Aorta (tissue), 5 donors: ENCODE measurements at regions not wholly inside any gene's neighbourhood (a gene's known extent, or its start where the extent isn't known, plus 50 kb on each side); places are given as distances from the start of the nearest gene placed in this dataset.
"Not testable (repeated sequence)": the region's sequence is repeated elsewhere in the genome, so short reads cannot be mapped to it uniquely, and the experiment has no call there.

Source experiments
- ATAC-seq: fragments of 200-7000 bp; cut with Tn5 transposase; one replicate; pipeline ENCODE4 v1.9.1; 2022; ENCODE audit warnings: moderate library complexity; ENCODE audit not compliant: low FRiP score
- DNase-seq, 2 donors: peaks; one replicate each; pipeline ENCODE4 v3.0.0-alpha.2; 2020
- H3K27ac ChIP-seq, 2 donors: one replicate each; pipeline ENCODE4 v1.5.1; 2013; ENCODE audit warnings: low read length in 2 of 2, mild to moderate bottlenecking in 2 of 2, moderate library complexity in 2 of 2, control low read depth in 1 of 2, inconsistent platforms in 1 of 2, low read depth in 1 of 2
- H3K27me3 ChIP-seq, 2 donors: one replicate each; pipeline ENCODE4 v1.6.1; 2013; ENCODE audit warnings: control low read depth in 1 of 2, low read length in 1 of 2, mild to moderate bottlenecking in 1 of 2, moderate library complexity in 1 of 2; ENCODE audit not compliant: insufficient read depth in 2 of 2, control insufficient read depth in 1 of 2
- H3K36me3 ChIP-seq, 2 donors: one replicate each; pipeline ENCODE4 v1.6.1; 2013; ENCODE audit warnings: control low read depth in 1 of 2, low read length in 1 of 2, mild to moderate bottlenecking in 1 of 2; ENCODE audit not compliant: insufficient read depth in 2 of 2, control insufficient read depth in 1 of 2
- H3K4me1 ChIP-seq, 2 donors: one replicate each; pipeline ENCODE4 v1.6.1; 2013; ENCODE audit warnings: low read length in 2 of 2, control low read depth in 1 of 2, mild to moderate bottlenecking in 1 of 2, moderate library complexity in 1 of 2; ENCODE audit not compliant: insufficient read depth in 2 of 2, control insufficient read depth in 1 of 2
- H3K4me3 ChIP-seq, 2 donors: one replicate each; pipeline ENCODE4 v1.5.1; 2013; ENCODE audit warnings: low read length in 2 of 2, control low read depth in 1 of 2, mild to moderate bottlenecking in 1 of 2
- H3K9me3 ChIP-seq: one replicate; pipeline ENCODE4 v1.6.1; 2013; ENCODE audit warnings: mild to moderate bottlenecking, low read length; ENCODE audit not compliant: control insufficient read depth
- WGBS, 2 donors: extraction: QIAGEN DNeasy Blood & Tissue Kit; methylation state at CpG; one replicate each; pipeline ENCODE4 v1.1.7; 2013; 5-methylcytosine and 5-hydroxymethylcytosine counted together
- intact Hi-C, 2 donors: fragments of 100-400 bp; cut with DNase I; formaldehyde crosslinking; loops; one replicate each; pipeline versions ENCODE4 v1.14.2 to v1.15.0; 2022
- donor health status: healthy with polysubstance abuse.
- donor health status: Bipolar disorder and iron deficiency.
- donor health status: DM: no; HTN: no; CAD: no.
- donor health status: DM: no; HTN: no; CAD: no.
- donor health status: DM: yes; HTN: yes; CAD: no.

GRCh38 chr1:103273106-103273505 lies 164.8 kb upstream of the COL11A1 start:
- Histone ChIP-seq H3K36me3 (no peaks in the 10 kb centered on the region), H3K4me1 (no peaks in the 10 kb centered on the region), H3K27me3 (no peaks in the 10 kb centered on the region), H3K27ac (no peak overlapping the region), H3K4me3 (no peak overlapping the region), H3K9me3 (no peaks in the 10 kb centered on the region)
- WGBS, 2 donors: 65 to 66% methylated on average over 3 of the region's 3 CpGs
- no peak for DNase-seq
- intact Hi-C loops: no loop called here
- no peak for ATAC-seq

DNA sequence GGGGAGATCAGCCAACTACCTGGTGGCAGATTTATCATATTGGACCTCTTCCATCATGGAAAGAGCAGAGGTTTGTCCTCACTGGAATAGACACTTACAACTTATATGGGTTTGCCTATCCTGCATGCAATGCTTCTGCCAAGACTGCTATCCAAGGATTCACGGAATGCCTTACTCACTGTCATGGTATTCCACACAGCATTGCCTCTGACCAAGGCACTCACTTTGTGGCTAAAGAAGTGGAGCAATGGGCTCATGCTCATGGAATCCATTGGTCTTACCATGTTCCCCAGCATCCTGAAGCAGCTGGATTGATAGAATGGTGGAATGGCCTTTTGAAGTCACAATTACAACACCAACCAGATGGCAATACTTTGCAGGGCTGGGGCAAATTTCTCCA lies 163.1 kb upstream of the COL11A1 start:
- H3K9me3 ChIP-seq, DNase-seq, H3K27me3 ChIP-seq, intact Hi-C loops, H3K4me3 ChIP-seq, ATAC-seq, H3K4me1 ChIP-seq, H3K36me3 ChIP-seq, H3K27ac ChIP-seq: not testable (repeated sequence)
- 95 to 97% methylated on average over 1 of the region's 1 CpG for WGBS, 2 donors

- no peak overlapping the region for H3K27ac ChIP-seq
- 94 to 95% methylated on average over 1 of the region's 1 CpG for WGBS, 2 donors
- no peaks in the 10 kb centered on the region for H3K36me3 ChIP-seq
- ATAC-seq (no peak), DNase-seq (no peak)
- intact Hi-C loops: no loop called here
- no peaks in the 10 kb centered on the region for H3K9me3 ChIP-seq
- no peak overlapping the region for H3K4me3 ChIP-seq
- no peaks in the 10 kb centered on the region for H3K4me1 ChIP-seq
- no peaks in the 10 kb centered on the region for H3K27me3 ChIP-seq
Observed at GRCh38 chr1:103267893-103268292, 159.6 kb upstream of the COL11A1 start.

DNA sequence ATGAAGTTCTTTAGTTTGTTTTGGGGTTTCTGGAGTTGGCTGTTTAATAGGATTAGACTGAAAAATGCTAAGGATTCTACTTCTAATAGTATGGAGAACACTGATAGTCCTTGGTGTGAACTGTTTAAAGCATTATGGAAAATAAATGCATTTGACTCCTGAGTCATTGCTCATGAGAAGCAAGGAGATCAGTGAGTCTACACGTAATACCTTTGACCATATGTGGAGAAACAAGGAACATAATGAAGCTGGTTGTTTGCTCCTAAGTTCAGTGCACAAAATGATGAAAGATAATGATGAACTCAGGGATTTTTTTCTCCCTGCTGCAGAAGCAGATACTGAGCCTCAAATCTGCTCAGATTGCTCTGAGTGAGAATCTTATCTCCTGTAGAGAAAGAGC lies 158.9 kb upstream of the COL11A1 start:
- no peaks in the 10 kb centered on the region for H3K4me1 ChIP-seq
- no peak overlapping the region for H3K4me3 ChIP-seq
- no peak overlapping the region for H3K27ac ChIP-seq
- no peaks in the 10 kb centered on the region for H3K36me3 ChIP-seq
- no peak for DNase-seq
- H3K27me3 ChIP-seq: no peaks in the 10 kb centered on the region
- H3K9me3 ChIP-seq: no peaks in the 10 kb centered on the region
- intact Hi-C loops: no loop called here
- ATAC-seq: no peak
- WGBS, 2 donors: 64 to 80% methylated on average over 1 of the region's 1 CpG

DNA sequence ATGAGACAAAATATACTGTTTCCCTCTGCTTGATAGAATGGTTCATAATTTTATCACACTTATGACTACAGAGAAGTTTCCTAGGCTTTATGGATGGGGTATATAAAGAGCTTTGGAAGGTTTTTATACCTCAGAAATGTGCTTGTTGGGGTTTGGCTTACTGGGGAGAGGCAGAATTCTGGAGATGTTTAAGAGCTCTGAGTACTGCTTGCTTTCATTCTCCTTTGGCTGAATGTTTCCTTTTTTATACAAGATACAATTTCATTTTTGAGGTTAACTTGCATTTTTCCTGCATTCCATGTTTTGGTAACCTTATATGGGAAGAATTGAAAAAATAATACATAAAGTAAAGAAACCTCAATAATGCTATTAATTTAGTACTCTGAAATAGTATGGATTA lies 157.7 kb upstream of the COL11A1 start:
- Histone ChIP-seq H3K27me3 (no peaks in the 10 kb centered on the region), H3K4me1 (no peaks in the 10 kb centered on the region), H3K27ac (no peak overlapping the region), H3K36me3 (no peaks in the 10 kb centered on the region), H3K9me3 (no peaks in the 10 kb centered on the region), H3K4me3 (no peak overlapping the region)
- intact Hi-C loops: no loop called here
- no peak for DNase-seq
- ATAC-seq: no peak

DNA sequence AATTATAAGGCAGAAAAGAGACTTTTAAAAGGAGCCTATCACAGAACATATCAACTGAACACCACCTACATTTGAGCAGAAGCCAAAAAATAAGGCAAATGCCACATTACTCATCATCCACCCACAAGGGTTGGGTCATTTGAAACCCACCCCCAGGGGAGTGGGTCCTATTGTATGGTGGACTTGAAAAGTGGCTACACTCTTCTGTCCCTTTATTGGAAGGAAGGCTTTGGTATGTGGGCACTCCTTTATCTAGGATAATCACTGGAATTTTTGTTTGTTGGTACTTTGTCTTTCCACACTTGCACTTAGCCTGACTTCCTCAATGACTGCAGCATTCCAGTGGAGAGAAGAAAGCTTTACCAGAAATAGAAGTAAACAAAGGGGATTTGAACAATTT lies 157.2 kb upstream of the COL11A1 start:
- no peak overlapping the region for H3K27ac ChIP-seq
- H3K4me1 ChIP-seq: no peaks in the 10 kb centered on the region
- ATAC-seq: no peak
- H3K4me3 ChIP-seq: no peak overlapping the region
- intact Hi-C loops: no loop called here
- no peaks in the 10 kb centered on the region for H3K36me3 ChIP-seq
- no peak for DNase-seq
- no peaks in the 10 kb centered on the region for H3K27me3 ChIP-seq
- H3K9me3 ChIP-seq: no peaks in the 10 kb centered on the region

DNA sequence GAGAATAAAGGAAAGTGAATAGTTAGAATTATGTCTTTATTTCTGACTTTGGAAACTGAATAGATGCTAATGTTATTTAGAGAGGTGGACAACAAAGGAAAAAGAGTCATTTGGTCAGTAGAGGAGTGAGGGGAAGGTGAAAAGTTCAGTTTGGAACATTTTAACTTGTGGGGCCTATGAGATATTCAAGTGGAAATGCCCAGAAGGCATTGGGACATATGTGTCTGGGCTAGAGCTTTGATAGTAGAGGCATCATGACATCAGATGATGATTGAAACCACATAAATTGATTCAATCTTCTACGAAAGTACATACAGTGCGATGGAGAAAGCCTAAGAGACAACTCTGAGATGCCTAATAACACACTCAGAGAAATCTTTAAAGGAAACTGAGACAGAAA lies 151.7 kb upstream of the COL11A1 start:
- DNase-seq (no peak), ATAC-seq (no peak)
- Histone ChIP-seq H3K4me3 (no peak overlapping the region), H3K36me3 (no peaks in the 10 kb centered on the region), H3K4me1 (no peaks in the 10 kb centered on the region), H3K9me3 (no peaks in the 10 kb centered on the region), H3K27me3 (no peaks in the 10 kb centered on the region), H3K27ac (no peak overlapping the region)
- WGBS, 2 donors: 76 to 82% methylated on average over 2 of the region's 2 CpGs
- intact Hi-C loops: no loop called here

GRCh38 chr1:103256490-103256889 lies 148.2 kb upstream of the COL11A1 start:
- DNase-seq (no peak), ATAC-seq (peak; percentile 26)
- Histone ChIP-seq H3K27ac (no peak overlapping the region), H3K36me3 (no peaks in the 10 kb centered on the region), H3K4me1 (no peaks in the 10 kb centered on the region), H3K9me3 (no peaks in the 10 kb centered on the region), H3K27me3 (no peaks in the 10 kb centered on the region), H3K4me3 (no peak overlapping the region)
- 100% methylated on average over 1 of the region's 1 CpG for WGBS, 2 donors
- intact Hi-C loops: no loop called here

- no peak for DNase-seq
- no peaks in the 10 kb centered on the region for H3K36me3 ChIP-seq
- no peak overlapping the region for H3K27ac ChIP-seq
- H3K4me3 ChIP-seq: no peak overlapping the region
- intact Hi-C loops: no loop called here
- ATAC-seq: no peak
- no peaks in the 10 kb centered on the region for H3K4me1 ChIP-seq
- WGBS, 2 donors: 21 to 25% methylated on average over 3 of the region's 3 CpGs
- no peaks in the 10 kb centered on the region for H3K9me3 ChIP-seq
- no peaks in the 10 kb centered on the region for H3K27me3 ChIP-seq
Observed at GRCh38 chr1:103254691-103255090, 146.4 kb upstream of the COL11A1 start.
